OCI-LY7 (cell line): ENCODE measurements at regions not wholly inside any gene's neighbourhood (a gene's known extent, or its start where the extent isn't known, plus 50 kb on each side); places are given as distances from the start of the nearest gene placed in this dataset.

Source experiments
- EZH2phosphoT487 ChIP-seq: fragments of 200-600 bp; sonication (generic); IDR thresholded peaks from 2 replicates; pipeline ENCODE4 v1.6.1; 2018; ENCODE audit warnings: low read depth, borderline replicate concordance, mild to moderate bottlenecking, mixed run types, antibody characterized with exemption, low read length, moderate library complexity, mixed read lengths
- TF ChIP-seq, protein P1 (sequence below): fragments of 200-600 bp; sonication (generic); conservative IDR thresholded peaks from 2 replicates; pipeline ENCODE4 v1.5.1; 2014; ENCODE audit warnings: mild to moderate bottlenecking, antibody characterized with exemption, low read length, moderate library complexity, mixed read lengths

DNA sequence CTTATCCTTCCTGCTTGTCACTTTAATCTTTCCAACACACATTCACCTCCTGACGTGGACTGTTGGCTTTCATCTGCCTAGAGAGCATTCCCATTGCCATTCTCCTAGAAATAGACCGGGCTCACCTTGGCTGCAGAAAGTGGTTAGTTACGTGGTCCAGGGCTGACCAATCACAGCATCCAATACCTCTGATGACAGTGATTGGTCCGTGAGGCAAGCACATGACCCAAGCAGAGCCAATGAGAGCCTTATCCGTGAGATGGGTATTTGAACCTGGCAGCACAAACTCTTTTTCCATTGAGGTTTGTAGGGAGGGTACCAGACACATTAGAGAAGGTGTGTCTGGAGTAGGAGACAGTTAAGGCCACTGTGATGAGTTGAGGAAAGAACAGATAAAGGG lies 85.8 kb downstream of the MIAT start:
- TF ChIP-seq, protein P1, sequence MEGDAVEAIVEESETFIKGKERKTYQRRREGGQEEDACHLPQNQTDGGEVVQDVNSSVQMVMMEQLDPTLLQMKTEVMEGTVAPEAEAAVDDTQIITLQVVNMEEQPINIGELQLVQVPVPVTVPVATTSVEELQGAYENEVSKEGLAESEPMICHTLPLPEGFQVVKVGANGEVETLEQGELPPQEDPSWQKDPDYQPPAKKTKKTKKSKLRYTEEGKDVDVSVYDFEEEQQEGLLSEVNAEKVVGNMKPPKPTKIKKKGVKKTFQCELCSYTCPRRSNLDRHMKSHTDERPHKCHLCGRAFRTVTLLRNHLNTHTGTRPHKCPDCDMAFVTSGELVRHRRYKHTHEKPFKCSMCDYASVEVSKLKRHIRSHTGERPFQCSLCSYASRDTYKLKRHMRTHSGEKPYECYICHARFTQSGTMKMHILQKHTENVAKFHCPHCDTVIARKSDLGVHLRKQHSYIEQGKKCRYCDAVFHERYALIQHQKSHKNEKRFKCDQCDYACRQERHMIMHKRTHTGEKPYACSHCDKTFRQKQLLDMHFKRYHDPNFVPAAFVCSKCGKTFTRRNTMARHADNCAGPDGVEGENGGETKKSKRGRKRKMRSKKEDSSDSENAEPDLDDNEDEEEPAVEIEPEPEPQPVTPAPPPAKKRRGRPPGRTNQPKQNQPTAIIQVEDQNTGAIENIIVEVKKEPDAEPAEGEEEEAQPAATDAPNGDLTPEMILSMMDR, result no peak
- no peak for TF ChIP-seq EZH2phosphoT487
